Psoas muscle (tissue), 7 donors: ENCODE measurements at regions not wholly inside any gene's neighbourhood (a gene's known extent, or its start where the extent isn't known, plus 50 kb on each side); places are given as distances from the start of the nearest gene placed in this dataset.

Experiments
- ATAC-seq, 4 donors: fragments of 200-7000 bp; cut with Tn5 transposase; one replicate each; pipeline ENCODE4 v1.9.1; 2020; ENCODE audit warnings: moderate library complexity in 3 of 4, mild to moderate bottlenecking in 2 of 4
- DNase-seq, 2 donors: peaks; one replicate each; pipeline ENCODE4 v3.0.0-alpha.2; 2020
- H3K27ac ChIP-seq: fragments of 200-600 bp; one replicate; pipeline ENCODE4 v1.8.0; 2022
- H3K27me3 ChIP-seq, 3 donors: fragments of 200-600 bp in 1 of 3; one replicate each; pipeline versions ENCODE4 v1.6.1 to v1.8.0; 2013 to 2022; ENCODE audit warnings: low read length in 2 of 3, mild to moderate bottlenecking in 2 of 3, moderate library complexity in 1 of 3; ENCODE audit not compliant: insufficient read depth in 3 of 3
- H3K36me3 ChIP-seq, 2 donors: fragments of 200-600 bp in 1 of 2; one replicate each; pipeline versions ENCODE4 v1.6.1 to v1.8.0; 2013 to 2022; ENCODE audit warnings: low read depth in 1 of 2, mild to moderate bottlenecking in 1 of 2, moderate library complexity in 1 of 2; ENCODE audit not compliant: insufficient read depth in 1 of 2
- H3K4me1 ChIP-seq: fragments of 200-600 bp; one replicate; pipeline ENCODE4 v1.8.0; 2022
- H3K4me3 ChIP-seq: fragments of 200-600 bp; one replicate; pipeline ENCODE4 v1.8.0; 2022; ENCODE audit warnings: mild to moderate bottlenecking
- H3K9me3 ChIP-seq: fragments of 200-600 bp; one replicate; pipeline ENCODE4 v1.8.0; 2022
- CTCF ChIP-seq: fragments of 200-600 bp; IDR thresholded peaks from one replicate; pipeline ENCODE4 v1.8.0; 2022; ENCODE audit warnings: antibody characterized with exemption
- WGBS, 3 donors: extraction: QIAGEN DNeasy Blood & Tissue Kit; methylation state at CpG; one replicate each; pipeline versions ENCODE4 v1.1.6 to v1.1.7; 2013; 5-methylcytosine and 5-hydroxymethylcytosine counted together
- intact Hi-C, 2 donors: fragments of 100-400 bp; cut with DNase I; formaldehyde crosslinking; loops; one replicate each; pipeline versions ENCODE4 v1.11.0 to v1.14.2; 2022
- donor health status: healthy with polysubstance abuse.
- donor health status: DM: no; HTN: no; CAD: no; lungs with moderate emphysema.
- donor health status: Bipolar disorder and iron deficiency.
- donor health status: healthy.
- donor health status: DM: yes; HTN: yes; CAD: no.
- donor health status: DM: no; HTN: no; CAD: no.
- donor health status: DM: yes; HTN: yes; CAD: no.

- H3K27me3 ChIP-seq, result no peaks in the 10 kb centered on the region
- WGBS, 3 donors, result 84 to 91% (median 89%) methylated on average over 7 of the region's 7 CpGs
- DNase-seq (no peak), ATAC-seq (no peak)
- H3K9me3 ChIP-seq, result no peaks in the 10 kb centered on the region
- H3K4me3 ChIP-seq, result no peak overlapping the region
- H3K36me3 ChIP-seq, result no peaks in the 10 kb centered on the region
- H3K27ac ChIP-seq, result no peak overlapping the region
- TF ChIP-seq CTCF, result no peak
- intact Hi-C loops, result no loop called here
- H3K4me1 ChIP-seq, result no peaks in the 10 kb centered on the region
Measured at GRCh38 chr11:107217444-107217843, 199.2 kb upstream of the GUCY1A2 start.

- ATAC-seq, result no peak
- Histone ChIP-seq H3K27me3 (no peaks in the 10 kb centered on the region), H3K4me1 (no peaks in the 10 kb centered on the region), H3K4me3 (no peak overlapping the region), H3K36me3 (no peaks in the 10 kb centered on the region), H3K27ac (no peak overlapping the region), H3K9me3 (no peaks in the 10 kb centered on the region)
- TF ChIP-seq CTCF, result no peak
- intact Hi-C loops, result no loop called here
- WGBS, 3 donors, result 16 to 30% (median 28%) methylated on average over 2 of the region's 2 CpGs
- no peak for DNase-seq
Measured at GRCh38 chr11:107215010-107215409, 196.7 kb upstream of the GUCY1A2 start.

- Histone ChIP-seq H3K4me1 (no peaks in the 10 kb centered on the region), H3K4me3 (no peak overlapping the region), H3K27me3 (no peaks in the 10 kb centered on the region), H3K9me3 (no peaks in the 10 kb centered on the region), H3K27ac (no peak overlapping the region), H3K36me3 (no peaks in the 10 kb centered on the region)
- 41 to 52% (median 48%) methylated on average over 1 of the region's 1 CpG for whole genome bisulfite sequencing, 3 donors
- no peak for DNase-seq
- TF ChIP-seq CTCF, result no peak
- intact Hi-C loops, result no loop called here
- ATAC-seq, result no peak
Measured at GRCh38 chr11:107203656-107204055, 185.4 kb upstream of the GUCY1A2 start.

- WGBS, 3 donors, result 12 to 23% (median 16%) methylated on average over 3 of the region's 3 CpGs
- DNase-seq (no peak), ATAC-seq (no peak)
- Histone ChIP-seq H3K36me3 (no peaks in the 10 kb centered on the region), H3K27ac (no peak overlapping the region), H3K9me3 (no peaks in the 10 kb centered on the region), H3K27me3 (no peaks in the 10 kb centered on the region), H3K4me1 (no peaks in the 10 kb centered on the region), H3K4me3 (no peak overlapping the region)
- no peak for TF ChIP-seq CTCF
- intact Hi-C loops, result no loop called here
Measured at GRCh38 chr11:107202241-107202640, 184.0 kb upstream of the GUCY1A2 start.

- no peaks in the 10 kb centered on the region for H3K9me3 ChIP-seq
- no peaks in the 10 kb centered on the region for H3K27me3 ChIP-seq
- intact Hi-C loops, result no loop called here
- no peak overlapping the region for H3K4me3 ChIP-seq
- no peak for TF ChIP-seq CTCF
- no peaks in the 10 kb centered on the region for H3K36me3 ChIP-seq
- DNase-seq, result no peak
- H3K4me1 ChIP-seq, result no peaks in the 10 kb centered on the region
- WGBS, 3 donors, result 53 to 71% (median 69%) methylated on average over 1 of the region's 1 CpG
- no peak overlapping the region for H3K27ac ChIP-seq
- ATAC-seq, result no peak
Measured at GRCh38 chr11:107198490-107199007, 180.3 kb upstream of the GUCY1A2 start.
